C4-2B (cell line): ENCODE measurements at regions not wholly inside any gene's neighbourhood (a gene's known extent, or its start where the extent isn't known, plus 50 kb on each side); places are given as distances from the start of the nearest gene placed in this dataset.

Source experiments
- CTCF ChIP-seq: fragments of 450-650 bp; conservative IDR thresholded peaks from 2 replicates; pipeline ENCODE4 v1.5.1; 2017; ENCODE audit warnings: mild to moderate bottlenecking
- ZFX ChIP-seq: fragments of 450-650 bp; IDR thresholded peaks from 2 replicates; pipeline ENCODE4 v1.6.1; 2017

GRCh38 chr1:42046761-42047507 is 106.3 kb upstream of the GUCA2B start:
- no peak for TF ChIP-seq CTCF
- TF ChIP-seq ZFX: no peak
